Esophagus muscularis mucosa (tissue), 3 donors: ENCODE measurements at regions not wholly inside any gene's neighbourhood (a gene's known extent, or its start where the extent isn't known, plus 50 kb on each side); places are given as distances from the start of the nearest gene placed in this dataset.

Experiments used
- POLR2A ChIP-seq: fragments of 450-650 bp; IDR thresholded peaks from one replicate; pipeline ENCODE4 v1.6.1; 2017; ENCODE audit warnings: antibody characterized with exemption, moderate library complexity, mild to moderate bottlenecking, low read depth
- TF ChIP-seq, protein P1 (sequence below), 3 experiments: fragments of 200-600 bp in 2 of 3; fragments of 450-650 bp in 1 of 3; sonication (generic) in 2 of 3; IDR thresholded peaks; one replicate each; pipeline ENCODE4 v1.5.1; 2017 to 2019; ENCODE audit warnings: antibody characterized with exemption in 3 of 3, mild to moderate bottlenecking in 2 of 3, moderate library complexity in 1 of 3

DNA sequence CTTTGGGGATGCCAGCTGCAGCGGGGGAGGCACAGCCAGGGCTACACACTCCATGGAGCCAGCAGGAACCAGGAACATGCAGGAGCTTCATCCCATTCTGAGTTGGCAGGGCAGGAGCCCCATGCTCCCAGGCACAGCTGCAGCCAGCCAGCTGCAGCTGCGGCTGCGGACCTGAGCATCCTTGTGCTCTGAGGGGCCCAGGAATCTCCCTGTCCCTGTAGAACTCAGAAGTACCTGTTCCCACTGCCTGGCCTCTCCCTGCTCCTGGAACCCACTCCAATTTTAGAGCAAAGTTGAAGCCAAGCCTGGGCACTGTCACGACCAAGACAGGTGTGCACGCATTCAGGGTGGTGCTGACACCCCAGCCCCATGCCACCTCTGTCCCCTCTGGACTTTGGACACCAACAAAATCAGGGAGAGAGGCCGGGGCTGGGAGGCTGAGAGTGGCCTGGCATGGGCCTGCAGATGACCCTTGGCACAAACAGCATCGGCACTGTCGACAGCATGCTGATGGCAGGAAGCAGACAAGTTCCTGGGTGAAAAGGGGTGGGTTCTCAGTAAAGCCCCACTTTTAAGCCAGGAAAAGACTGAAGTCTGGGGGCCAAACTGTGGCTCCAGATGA, 257.3 kb upstream of the LRFN5 start:
- TF ChIP-seq, protein P1, sequence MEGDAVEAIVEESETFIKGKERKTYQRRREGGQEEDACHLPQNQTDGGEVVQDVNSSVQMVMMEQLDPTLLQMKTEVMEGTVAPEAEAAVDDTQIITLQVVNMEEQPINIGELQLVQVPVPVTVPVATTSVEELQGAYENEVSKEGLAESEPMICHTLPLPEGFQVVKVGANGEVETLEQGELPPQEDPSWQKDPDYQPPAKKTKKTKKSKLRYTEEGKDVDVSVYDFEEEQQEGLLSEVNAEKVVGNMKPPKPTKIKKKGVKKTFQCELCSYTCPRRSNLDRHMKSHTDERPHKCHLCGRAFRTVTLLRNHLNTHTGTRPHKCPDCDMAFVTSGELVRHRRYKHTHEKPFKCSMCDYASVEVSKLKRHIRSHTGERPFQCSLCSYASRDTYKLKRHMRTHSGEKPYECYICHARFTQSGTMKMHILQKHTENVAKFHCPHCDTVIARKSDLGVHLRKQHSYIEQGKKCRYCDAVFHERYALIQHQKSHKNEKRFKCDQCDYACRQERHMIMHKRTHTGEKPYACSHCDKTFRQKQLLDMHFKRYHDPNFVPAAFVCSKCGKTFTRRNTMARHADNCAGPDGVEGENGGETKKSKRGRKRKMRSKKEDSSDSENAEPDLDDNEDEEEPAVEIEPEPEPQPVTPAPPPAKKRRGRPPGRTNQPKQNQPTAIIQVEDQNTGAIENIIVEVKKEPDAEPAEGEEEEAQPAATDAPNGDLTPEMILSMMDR (IDR thresholded peaks at IDR 0.05): no peak
- TF ChIP-seq POLR2A: no peak
